GM21723 (cell line): ENCODE measurements at regions not wholly inside any gene's neighbourhood (a gene's known extent, or its start where the extent isn't known, plus 50 kb on each side); places are given as distances from the start of the nearest gene placed in this dataset.

Experiments
- ATAC-seq: cut with Tn5 transposase; IDR thresholded peaks from one replicate; pipeline ENCODE4 v1.9.1; 2021; ENCODE audit warnings: mild to moderate bottlenecking, moderate library complexity; ENCODE audit not compliant: unreplicated experiment

- ATAC-seq, result no peak
These were observed 76.7 kb upstream of the MTPN start for GRCh38 chr7:136053689-136054485.

GRCh38 chr7:136051203-136051928 lies 74.2 kb upstream of the MTPN start:
- ATAC-seq, result no peak

DNA sequence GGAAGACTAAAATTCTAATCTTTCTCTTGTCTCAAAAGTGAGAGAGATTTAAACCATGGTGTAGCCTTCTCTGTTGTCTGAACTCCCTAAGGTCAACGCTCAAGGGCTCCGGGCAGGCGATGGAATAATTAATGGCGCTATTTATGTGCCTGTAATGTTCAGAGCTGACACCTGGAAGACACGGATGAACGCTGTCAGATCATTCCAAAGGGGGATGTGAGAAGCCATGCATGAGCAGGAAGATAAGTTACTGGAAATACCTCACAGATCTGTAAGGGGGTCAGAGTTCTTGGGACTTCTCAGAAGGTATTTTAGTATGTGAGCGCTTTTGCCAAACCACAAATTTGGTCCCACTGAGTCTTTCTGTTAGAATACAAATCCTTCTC lies 73.3 kb upstream of the MTPN start:
- no peak for ATAC-seq

- ATAC-seq, result no peak
These were observed 72.8 kb upstream of the MTPN start for GRCh38 chr7:136049818-136050461.

GRCh38 chr7:136049117-136049516 lies 72.0 kb upstream of the MTPN start:
- ATAC-seq, result no peak

DNA sequence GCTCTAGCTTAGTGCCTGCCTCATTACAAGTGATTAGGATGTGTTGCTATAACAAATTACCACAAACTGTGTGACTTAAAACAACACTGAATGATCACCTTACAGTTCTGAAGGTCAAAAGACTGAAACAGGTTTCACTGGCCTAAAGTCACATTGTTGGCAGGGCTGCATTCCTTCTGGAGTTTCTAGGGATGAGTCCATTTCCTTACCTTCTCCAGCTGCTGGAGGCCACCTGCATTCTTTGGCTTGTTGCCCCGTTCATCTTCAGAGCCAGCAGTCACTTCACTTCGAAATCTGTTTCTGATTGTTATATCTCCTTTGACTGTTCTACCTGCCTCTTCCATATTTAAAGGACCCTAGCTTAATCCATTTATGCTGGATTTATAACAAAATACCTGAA lies 69.4 kb upstream of the MTPN start:
- ATAC-seq, result no peak

- ATAC-seq, result no peak
These were observed 68.8 kb upstream of the MTPN start for GRCh38 chr7:136045992-136046391.

GRCh38 chr7:136045181-136045580 lies 68.0 kb upstream of the MTPN start:
- ATAC-seq, result no peak

DNA sequence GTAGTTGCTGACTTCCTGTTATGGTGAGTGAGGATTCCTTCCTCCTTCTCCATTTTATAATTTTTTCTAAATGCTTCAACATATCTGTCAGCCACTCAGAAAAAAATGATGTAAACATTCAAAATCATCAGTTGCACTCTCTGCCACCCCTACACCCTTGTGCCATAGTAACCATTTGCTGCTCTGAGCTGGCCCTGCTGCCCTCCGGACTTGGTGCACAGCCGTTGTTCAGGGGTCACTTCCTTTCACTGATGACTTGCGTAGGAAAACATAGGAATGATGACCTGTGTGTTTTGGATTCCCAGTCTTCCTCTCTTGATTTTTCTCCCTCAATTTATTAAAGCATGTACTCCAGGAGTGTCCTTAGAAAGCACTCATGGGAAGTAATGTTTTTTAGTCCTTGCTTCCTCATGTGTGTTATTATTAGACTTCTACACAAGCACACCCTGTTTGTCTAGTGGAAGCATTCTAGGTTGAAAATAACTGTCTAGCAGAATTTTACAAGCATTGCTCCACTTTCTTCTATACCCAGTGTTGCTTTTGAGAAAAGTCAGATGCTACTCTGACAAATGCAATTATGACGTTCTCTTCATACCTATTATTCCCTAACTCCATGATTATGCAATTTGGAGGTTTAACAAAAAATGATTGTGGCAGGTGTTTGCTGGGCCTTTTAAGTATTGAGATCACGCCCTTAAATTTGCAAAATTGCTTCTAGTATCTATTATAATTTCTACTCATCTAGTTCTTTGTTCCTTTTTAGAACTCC lies 62.6 kb upstream of the MTPN start:
- no peak for ATAC-seq

DNA sequence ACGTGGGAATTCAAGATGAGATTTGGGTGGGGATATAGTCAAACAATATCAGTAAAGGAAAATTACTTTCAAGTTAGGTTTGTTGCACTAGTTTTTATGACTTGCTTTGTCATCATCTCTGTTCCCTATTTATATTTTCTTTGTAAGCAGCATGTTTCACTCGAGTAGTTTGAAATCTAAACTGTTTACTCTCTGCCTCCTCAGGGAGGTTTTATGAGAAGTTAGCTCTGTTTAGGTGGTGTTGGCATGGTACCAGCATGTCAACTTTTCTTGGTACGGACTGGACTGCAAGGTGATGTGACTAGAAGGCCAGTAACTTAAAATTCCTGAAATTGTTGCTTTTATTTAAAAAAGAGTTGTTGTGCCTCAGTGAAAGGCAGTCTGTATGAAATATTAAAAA lies 59.2 kb upstream of the MTPN start:
- ATAC-seq, result no peak

GRCh38 chr7:136034132-136034531 lies 57.0 kb upstream of the MTPN start:
- no peak for ATAC-seq

DNA sequence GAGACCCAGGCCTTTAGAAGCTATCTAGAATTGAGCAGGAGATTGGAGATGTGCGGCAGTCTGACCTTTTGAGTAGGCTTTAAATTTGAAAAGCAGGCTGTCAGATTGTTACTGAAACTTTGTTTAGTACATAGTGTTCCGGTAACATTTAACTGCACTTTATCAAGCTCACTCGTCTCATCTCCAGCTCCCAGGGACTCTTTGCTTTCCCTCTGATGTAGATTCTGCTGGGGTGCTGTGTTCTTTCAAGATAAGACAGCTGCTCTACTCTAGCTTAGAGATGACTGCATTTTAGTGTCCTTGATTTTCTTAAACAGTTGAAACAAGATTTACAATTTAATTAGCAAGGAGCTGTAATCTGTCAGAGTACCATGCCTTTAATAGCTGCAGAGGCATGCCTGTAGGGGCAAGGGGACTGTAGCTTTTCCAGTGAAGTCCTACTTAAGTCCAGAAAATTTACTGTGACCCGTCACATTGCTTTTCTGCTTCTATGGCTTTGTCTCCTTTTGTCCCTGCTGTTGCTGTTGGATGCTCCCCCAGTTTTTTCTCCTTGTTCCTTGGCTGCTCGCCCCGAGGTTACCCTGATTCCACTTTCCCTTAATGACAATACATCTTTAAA lies 56.4 kb upstream of the MTPN start:
- ATAC-seq, result no peak

GRCh38 chr7:136030867-136031318 lies 53.7 kb upstream of the MTPN start:
- ATAC-seq, result peak; percentile 91

GRCh38 chr7:136030330-136030729 lies 53.2 kb upstream of the MTPN start:
- ATAC-seq, result no peak

- no peak for ATAC-seq
These were observed 50.0 kb upstream of the MTPN start for GRCh38 chr7:136027160-136027559.
